ENCODE measurements at regions not wholly inside any gene's neighbourhood (a gene's known extent, or its start where the extent isn't known, plus 50 kb on each side); places are given as distances from the start of the nearest gene placed in this dataset.
A peak's percentile ranks its signal among the peaks of the same experiment; 100 is the strongest.

DNA sequence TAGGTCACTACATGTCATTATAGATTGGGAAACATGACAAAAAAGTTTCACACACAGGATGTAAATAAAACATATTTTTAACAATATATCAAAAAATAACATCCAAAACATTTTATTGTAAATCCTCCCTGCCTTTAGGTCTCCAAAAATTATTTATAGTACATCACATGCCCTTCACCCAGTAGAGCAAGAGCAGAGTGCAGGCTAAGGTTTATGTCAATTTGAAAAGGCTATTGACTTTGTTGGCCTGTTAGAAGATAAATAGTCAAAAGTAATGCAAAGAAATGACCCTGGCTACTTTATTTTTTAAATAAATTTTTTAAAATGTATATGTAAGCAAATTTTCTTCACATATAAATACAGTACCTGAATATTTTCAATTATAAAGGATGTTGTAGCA is 983.7 kb downstream of the RAB28 start (continued):
- peak in 1 of 2 experiments; percentile 50; a peak in 1 of 4 replicates for TF ChIP-seq EP300 (IDR thresholded peaks at IDR 0.05; ENCODE audit: low read depth in 2 of 2, low read length in 2 of 2)
- TF ChIP-seq EP300 (CRISPR knock-in tag; IDR thresholded peaks at IDR 0.05; ENCODE audit: borderline replicate concordance) = no peak
- TF ChIP-seq HNF4A (CRISPR knock-in tag; IDR thresholded peaks at IDR 0.05) = peak; percentile 62
- no peak for TF ChIP-seq ZNF549 (CRISPR knock-in tag; IDR thresholded peaks at IDR 0.05)
- 0 out of 2 replicates have a peak, but pooled peaks have one; percentile 24 for TF ChIP-seq NCOA2 (CRISPR knock-in tag; IDR thresholded peaks at IDR 0.05)
- peak; percentile 76 for TF ChIP-seq RARA (CRISPR knock-in tag; IDR thresholded peaks at IDR 0.05)
- TF ChIP-seq ZNF724P (CRISPR knock-in tag; IDR thresholded peaks at IDR 0.05; ENCODE audit: borderline replicate concordance) = no peak
- TF ChIP-seq SOX13 (IDR thresholded peaks at IDR 0.05) = no peak
- TF ChIP-seq SOX13 (CRISPR knock-in tag; conservative IDR thresholded peaks at IDR 0.05 in 1 of 2, IDR thresholded peaks at IDR 0.05 in 1 of 2) = peak in 1 of 2 experiments; percentile 42; a peak in 1 of 4 replicates
- TF ChIP-seq ZNF703 (CRISPR knock-in tag; IDR thresholded peaks at IDR 0.05; ENCODE audit: borderline replicate concordance) = no peak
- TF ChIP-seq, protein P1, sequence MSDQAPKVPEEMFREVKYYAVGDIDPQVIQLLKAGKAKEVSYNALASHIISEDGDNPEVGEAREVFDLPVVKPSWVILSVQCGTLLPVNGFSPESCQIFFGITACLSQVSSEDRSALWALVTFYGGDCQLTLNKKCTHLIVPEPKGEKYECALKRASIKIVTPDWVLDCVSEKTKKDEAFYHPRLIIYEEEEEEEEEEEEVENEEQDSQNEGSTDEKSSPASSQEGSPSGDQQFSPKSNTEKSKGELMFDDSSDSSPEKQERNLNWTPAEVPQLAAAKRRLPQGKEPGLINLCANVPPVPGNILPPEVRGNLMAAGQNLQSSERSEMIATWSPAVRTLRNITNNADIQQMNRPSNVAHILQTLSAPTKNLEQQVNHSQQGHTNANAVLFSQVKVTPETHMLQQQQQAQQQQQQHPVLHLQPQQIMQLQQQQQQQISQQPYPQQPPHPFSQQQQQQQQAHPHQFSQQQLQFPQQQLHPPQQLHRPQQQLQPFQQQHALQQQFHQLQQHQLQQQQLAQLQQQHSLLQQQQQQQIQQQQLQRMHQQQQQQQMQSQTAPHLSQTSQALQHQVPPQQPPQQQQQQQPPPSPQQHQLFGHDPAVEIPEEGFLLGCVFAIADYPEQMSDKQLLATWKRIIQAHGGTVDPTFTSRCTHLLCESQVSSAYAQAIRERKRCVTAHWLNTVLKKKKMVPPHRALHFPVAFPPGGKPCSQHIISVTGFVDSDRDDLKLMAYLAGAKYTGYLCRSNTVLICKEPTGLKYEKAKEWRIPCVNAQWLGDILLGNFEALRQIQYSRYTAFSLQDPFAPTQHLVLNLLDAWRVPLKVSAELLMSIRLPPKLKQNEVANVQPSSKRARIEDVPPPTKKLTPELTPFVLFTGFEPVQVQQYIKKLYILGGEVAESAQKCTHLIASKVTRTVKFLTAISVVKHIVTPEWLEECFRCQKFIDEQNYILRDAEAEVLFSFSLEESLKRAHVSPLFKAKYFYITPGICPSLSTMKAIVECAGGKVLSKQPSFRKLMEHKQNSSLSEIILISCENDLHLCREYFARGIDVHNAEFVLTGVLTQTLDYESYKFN (CRISPR knock-in tag; conservative IDR thresholded peaks at IDR 0.05) = peak; percentile 48
- TF ChIP-seq ZNF770 (CRISPR knock-in tag; IDR thresholded peaks at IDR 0.05) = no peak
- TF ChIP-seq KDM6A (CRISPR knock-in tag; IDR thresholded peaks at IDR 0.05; ENCODE audit: low read depth) = peak; percentile 51; the same call in 1 of the 2 replicates
- TF ChIP-seq FOXP1 (IDR thresholded peaks at IDR 0.05) = no peak
- peak; percentile 49 for TF ChIP-seq FOXP1 (CRISPR knock-in tag; IDR thresholded peaks at IDR 0.05)
- no peak for TF ChIP-seq THAP11 (CRISPR knock-in tag; IDR thresholded peaks at IDR 0.05)
- TF ChIP-seq AHDC1 (CRISPR knock-in tag; IDR thresholded peaks at IDR 0.05; ENCODE audit: borderline replicate concordance) = peak; percentile 44; the same call in 1 of the 2 replicates
- TF ChIP-seq FOXA3 (CRISPR knock-in tag; IDR thresholded peaks at IDR 0.05) = peak; percentile 59
- TF ChIP-seq ZNF256 (CRISPR knock-in tag; conservative IDR thresholded peaks at IDR 0.05) = no peak

Measured in HepG2 (cell line).